Sigmoid colon (tissue), 4 donors: ENCODE measurements at regions not wholly inside any gene's neighbourhood (a gene's known extent, or its start where the extent isn't known, plus 50 kb on each side); places are given as distances from the start of the nearest gene placed in this dataset.

ENCODE experiments used
- CTCF ChIP-seq, 4 experiments: fragments of 450-650 bp in 3 of 4; fragments of 200-600 bp in 1 of 4; IDR thresholded peaks; one replicate each; pipeline ENCODE4 v1.5.1; 2016 to 2019; ENCODE audit warnings: antibody characterized with exemption in 4 of 4, mild to moderate bottlenecking in 3 of 4, moderate library complexity in 2 of 4
- EP300 ChIP-seq, 4 donors: sonication (generic); formaldehyde crosslinking; IDR thresholded peaks; one replicate each; pipeline ENCODE4 v1.6.1; 2017; ENCODE audit warnings: antibody characterized with exemption in 4 of 4
- POLR2AphosphoS5 ChIP-seq, 4 donors: sonication (generic); formaldehyde crosslinking; IDR thresholded peaks; one replicate each; pipeline ENCODE4 v1.6.1; 2017; ENCODE audit warnings: antibody characterized with exemption in 4 of 4

GRCh38 chr14:92266216-92266615, 56.7 kb upstream of the SLC24A4 start:
- TF ChIP-seq EP300 (IDR thresholded peaks at IDR 0.05) (no peak), CTCF (IDR thresholded peaks at IDR 0.05) (no peak), POLR2AphosphoS5 (IDR thresholded peaks at IDR 0.05) (no peak)
